ENCODE measurements at regions not wholly inside any gene's neighbourhood (a gene's known extent, or its start where the extent isn't known, plus 50 kb on each side); places are given as distances from the start of the nearest gene placed in this dataset.

- ChIA-PET POLR2A (interaction anchor here (0.6 kb wide), 1 partner anchor 48 kb away, joined by 3 read pairs; no protein-coding TSS in a partner anchor), CTCF (ENCODE audit: unreplicated experiment) (no interaction called here)
- Histone ChIP-seq H2AFZ (ENCODE audit: low read length) (no peak overlapping the region), H3K4me1 (ENCODE audit: insufficient read depth, low read length, poor library complexity, severe bottlenecking) (no peaks in the 10 kb centered on the region), H3K36me3 (ENCODE audit: insufficient read depth, low read length) (no peaks in the 10 kb centered on the region), H3K9me2 (ENCODE audit: insufficient read depth, low read length) (no peaks in the 10 kb centered on the region), H3K9me3 (ENCODE audit: low read length) (no peaks in the 10 kb centered on the region), H3K4me2 (ENCODE audit: low read length) (no peak overlapping the region), H4K20me1 (ENCODE audit: insufficient read depth, low read length) (no peaks in the 10 kb centered on the region), H3K79me2 (ENCODE audit: insufficient read depth, low read depth, low read length) (no peaks in the 10 kb centered on the region), H3K4me3 (ENCODE audit: low read depth, low read length, poor library complexity, severe bottlenecking) (no peak overlapping the region), H3K27ac (ENCODE audit: low read depth, low read length, poor library complexity, severe bottlenecking) (no peak overlapping the region)
- no peak for TF ChIP-seq EZH2phosphoT487 (IDR thresholded peaks at IDR 0.05; ENCODE audit: borderline replicate concordance, low read depth, low read length)
- TF ChIP-seq, protein P1, sequence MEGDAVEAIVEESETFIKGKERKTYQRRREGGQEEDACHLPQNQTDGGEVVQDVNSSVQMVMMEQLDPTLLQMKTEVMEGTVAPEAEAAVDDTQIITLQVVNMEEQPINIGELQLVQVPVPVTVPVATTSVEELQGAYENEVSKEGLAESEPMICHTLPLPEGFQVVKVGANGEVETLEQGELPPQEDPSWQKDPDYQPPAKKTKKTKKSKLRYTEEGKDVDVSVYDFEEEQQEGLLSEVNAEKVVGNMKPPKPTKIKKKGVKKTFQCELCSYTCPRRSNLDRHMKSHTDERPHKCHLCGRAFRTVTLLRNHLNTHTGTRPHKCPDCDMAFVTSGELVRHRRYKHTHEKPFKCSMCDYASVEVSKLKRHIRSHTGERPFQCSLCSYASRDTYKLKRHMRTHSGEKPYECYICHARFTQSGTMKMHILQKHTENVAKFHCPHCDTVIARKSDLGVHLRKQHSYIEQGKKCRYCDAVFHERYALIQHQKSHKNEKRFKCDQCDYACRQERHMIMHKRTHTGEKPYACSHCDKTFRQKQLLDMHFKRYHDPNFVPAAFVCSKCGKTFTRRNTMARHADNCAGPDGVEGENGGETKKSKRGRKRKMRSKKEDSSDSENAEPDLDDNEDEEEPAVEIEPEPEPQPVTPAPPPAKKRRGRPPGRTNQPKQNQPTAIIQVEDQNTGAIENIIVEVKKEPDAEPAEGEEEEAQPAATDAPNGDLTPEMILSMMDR (conservative IDR thresholded peaks at IDR 0.05; ENCODE audit: low read length) = no peak
- DNase-seq (ENCODE audit: low spot score) = no peak
- BruUV-seq (replicated peaks) = no TSS peak
- intact Hi-C loops (cut with micrococcal nuclease; ENCODE audit: unreplicated experiment) = no loop called here
Measured at GRCh38 chr2:199583676-199584075, 125.9 kb upstream of the SATB2 start.

- Histone ChIP-seq H3K36me3 (ENCODE audit: insufficient read depth, low read length) (no peaks in the 10 kb centered on the region), H3K79me2 (ENCODE audit: insufficient read depth, low read depth, low read length) (no peaks in the 10 kb centered on the region), H3K4me2 (ENCODE audit: low read length) (no peak overlapping the region), H3K4me3 (ENCODE audit: low read depth, low read length, poor library complexity, severe bottlenecking) (no peak overlapping the region), H3K4me1 (ENCODE audit: insufficient read depth, low read length, poor library complexity, severe bottlenecking) (no peaks in the 10 kb centered on the region), H3K9me3 (ENCODE audit: low read length) (no peaks in the 10 kb centered on the region), H4K20me1 (ENCODE audit: insufficient read depth, low read length) (no peaks in the 10 kb centered on the region), H2AFZ (ENCODE audit: low read length) (no peak overlapping the region), H3K9me2 (ENCODE audit: insufficient read depth, low read length) (no peaks in the 10 kb centered on the region), H3K27ac (ENCODE audit: low read depth, low read length, poor library complexity, severe bottlenecking) (no peak overlapping the region)
- no peak for DNase-seq (ENCODE audit: low spot score)
- no TSS peak for BruUV-seq (replicated peaks)
- CTCF ChIA-PET (ENCODE audit: unreplicated experiment) = interaction anchor here (0.6 kb wide), 1 partner anchor 154 kb away, joined by 8 read pairs; no protein-coding TSS in a partner anchor
- POLR2A ChIA-PET = interaction anchor here (0.5 to 0.6 kb wide), 3 partner anchors 178 to 1705 kb away, joined by 3 to 5 read pairs (median 3); no protein-coding TSS in a partner anchor
- no peak for TF ChIP-seq EZH2phosphoT487 (IDR thresholded peaks at IDR 0.05; ENCODE audit: borderline replicate concordance, low read depth, low read length)
- TF ChIP-seq, protein P1 (conservative IDR thresholded peaks at IDR 0.05; ENCODE audit: low read length) = no peak
- intact Hi-C loops (cut with micrococcal nuclease; ENCODE audit: unreplicated experiment) = no loop called here
Measured at GRCh38 chr2:199581935-199582360, 124.2 kb upstream of the SATB2 start.

- Histone ChIP-seq H3K4me1 (ENCODE audit: insufficient read depth, low read length, poor library complexity, severe bottlenecking) (no peaks in the 10 kb centered on the region), H3K27ac (ENCODE audit: low read depth, low read length, poor library complexity, severe bottlenecking) (no peak overlapping the region), H3K9me3 (ENCODE audit: low read length) (no peaks in the 10 kb centered on the region), H3K9me2 (ENCODE audit: insufficient read depth, low read length) (no peaks in the 10 kb centered on the region), H3K79me2 (ENCODE audit: insufficient read depth, low read depth, low read length) (no peaks in the 10 kb centered on the region), H3K4me2 (ENCODE audit: low read length) (no peak overlapping the region), H3K4me3 (ENCODE audit: low read depth, low read length, poor library complexity, severe bottlenecking) (no peak overlapping the region), H2AFZ (ENCODE audit: low read length) (no peak overlapping the region), H3K36me3 (ENCODE audit: insufficient read depth, low read length) (no peaks in the 10 kb centered on the region), H4K20me1 (ENCODE audit: insufficient read depth, low read length) (no peaks in the 10 kb centered on the region)
- TF ChIP-seq, protein P1 (conservative IDR thresholded peaks at IDR 0.05; ENCODE audit: low read length) = no peak
- no peak for TF ChIP-seq EZH2phosphoT487 (IDR thresholded peaks at IDR 0.05; ENCODE audit: borderline replicate concordance, low read depth, low read length)
- intact Hi-C loops (cut with micrococcal nuclease; ENCODE audit: unreplicated experiment) = no loop called here
- no TSS peak for BruUV-seq (replicated peaks)
- ChIA-PET CTCF (ENCODE audit: unreplicated experiment) (no interaction called here), POLR2A (no interaction called here)
- DNase-seq (ENCODE audit: low spot score) = no peak
Measured at GRCh38 chr2:199581408-199581807, 123.7 kb upstream of the SATB2 start.

All from OCI-LY7 (cell line).